HG03025 (cell line): ENCODE measurements at regions not wholly inside any gene's neighbourhood (a gene's known extent, or its start where the extent isn't known, plus 50 kb on each side); places are given as distances from the start of the nearest gene placed in this dataset.
"Not testable (repeated sequence)": the region's sequence is repeated elsewhere in the genome, so short reads cannot be mapped to it uniquely, and the experiment has no call there.

Experiments used
- ATAC-seq: cut with Tn5 transposase; IDR thresholded peaks from one replicate; pipeline ENCODE4 v1.9.1; 2021; ENCODE audit warnings: mild to moderate bottlenecking, moderate library complexity; ENCODE audit not compliant: unreplicated experiment, low FRiP score

DNA sequence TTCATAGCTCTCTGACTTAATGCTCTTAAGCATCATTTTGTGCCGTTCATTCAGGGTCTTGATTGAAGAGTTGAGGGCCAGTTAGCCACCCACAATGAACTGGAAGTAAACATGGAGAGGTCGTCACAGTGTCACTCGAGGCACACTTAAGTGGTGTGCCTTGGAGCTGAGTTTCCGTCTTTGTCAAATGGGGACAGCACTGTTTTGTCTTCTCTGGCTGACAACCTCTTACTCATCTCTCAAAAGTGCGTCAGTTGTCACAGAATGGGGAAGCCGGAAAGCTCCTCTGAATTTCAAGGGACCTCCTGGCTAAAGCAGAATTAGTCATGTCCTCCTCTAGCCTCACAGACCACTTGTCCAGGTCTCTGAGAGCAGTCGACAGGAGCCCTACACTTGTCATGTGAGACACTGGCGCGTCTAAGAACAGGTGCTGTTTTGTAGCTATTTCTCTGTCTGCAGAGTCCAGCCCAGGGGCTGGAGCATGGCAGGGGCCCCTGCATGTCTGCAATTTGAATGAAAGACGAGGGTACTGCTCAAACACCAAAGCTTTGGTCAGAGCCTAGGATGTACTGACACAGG is 231.5 kb downstream of the NPIPA7 start:
- ATAC-seq, result not testable (repeated sequence)

DNA sequence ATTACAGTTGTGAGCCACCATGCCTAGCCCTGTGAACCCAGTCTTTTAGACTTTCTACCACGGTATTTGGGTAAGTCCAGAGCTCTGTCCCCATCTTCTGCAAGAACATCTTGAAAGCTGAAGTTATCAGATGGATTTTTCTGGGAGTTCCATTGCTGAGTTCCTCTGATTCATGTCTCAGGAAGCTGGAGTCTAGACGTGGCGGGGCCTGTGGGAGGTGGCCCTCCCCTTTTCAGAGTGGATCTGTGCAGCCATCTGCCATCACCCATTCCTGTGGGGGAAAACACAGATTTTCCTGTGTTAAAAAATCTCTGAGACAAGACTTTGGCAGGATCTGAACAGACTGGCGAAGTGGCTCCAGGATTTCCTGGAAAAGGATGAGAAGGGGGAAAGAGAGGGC is 234.3 kb downstream of the NPIPA7 start:
- ATAC-seq, result not testable (repeated sequence)

DNA sequence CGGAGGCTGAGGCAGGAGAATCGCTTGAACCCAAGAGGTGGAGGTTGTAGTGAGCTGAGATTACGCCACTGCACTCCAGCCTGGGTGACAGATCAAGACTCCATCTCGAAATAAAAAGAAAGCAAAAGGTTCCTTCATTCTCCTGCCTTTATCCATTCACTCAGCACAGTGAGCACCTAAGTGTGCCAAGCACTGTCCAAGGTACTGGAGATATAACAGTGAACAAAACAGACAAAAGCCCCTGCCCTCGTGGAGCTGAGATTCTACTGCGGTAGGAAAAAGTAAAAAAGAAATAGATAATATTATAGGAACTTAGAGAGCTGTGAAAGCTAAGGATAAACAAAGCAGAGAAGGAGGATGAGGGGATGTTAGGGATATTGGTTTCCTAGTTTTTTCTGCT is 235.5 kb downstream of the NPIPA7 start:
- not testable (repeated sequence) for ATAC-seq

DNA sequence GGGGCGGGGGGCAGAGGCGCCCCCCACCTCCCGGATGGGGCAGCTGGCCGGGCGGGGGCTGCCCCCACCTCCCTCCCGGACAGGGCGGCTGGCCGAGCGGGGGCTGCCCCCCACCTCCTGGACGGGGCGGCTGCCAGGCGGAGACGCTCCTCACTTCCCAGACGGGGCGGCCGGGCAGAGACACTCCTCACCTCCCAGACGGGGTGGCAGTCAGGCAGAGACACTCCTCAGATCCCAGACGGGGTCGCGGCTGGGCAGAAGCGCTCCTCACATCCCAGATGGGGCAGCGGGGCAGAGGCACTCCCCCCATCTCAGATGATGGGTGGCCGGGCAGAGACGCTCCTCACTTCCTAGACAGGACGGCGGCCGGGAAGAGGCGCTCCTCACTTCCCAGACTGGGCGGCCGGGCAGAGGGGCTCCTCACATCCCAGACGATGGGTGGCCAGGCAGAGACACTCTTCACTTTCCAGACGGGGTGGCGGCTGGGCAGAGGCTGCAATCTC is 240.1 kb downstream of the NPIPA7 start:
- not testable (repeated sequence) for ATAC-seq

DNA sequence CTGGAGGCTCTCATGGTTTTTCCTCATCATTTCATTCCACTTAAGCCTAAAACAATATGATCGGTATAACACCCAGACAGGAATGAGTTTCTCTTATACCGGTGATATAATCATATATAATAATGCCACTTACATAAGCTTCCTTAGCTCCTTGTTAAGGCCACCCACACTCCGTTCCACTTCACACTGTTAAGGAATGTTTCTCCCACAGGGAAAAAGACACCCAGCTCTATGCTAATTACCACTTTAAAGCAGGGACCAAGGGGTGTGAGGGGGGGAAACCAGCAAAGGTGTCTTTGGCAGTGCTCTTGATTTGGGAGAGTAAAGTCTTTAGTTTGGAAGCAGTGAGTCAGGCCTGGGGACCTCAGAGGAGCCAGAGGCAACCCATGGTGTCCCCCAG is 245.4 kb downstream of the NPIPA7 start:
- ATAC-seq, result not testable (repeated sequence)

DNA sequence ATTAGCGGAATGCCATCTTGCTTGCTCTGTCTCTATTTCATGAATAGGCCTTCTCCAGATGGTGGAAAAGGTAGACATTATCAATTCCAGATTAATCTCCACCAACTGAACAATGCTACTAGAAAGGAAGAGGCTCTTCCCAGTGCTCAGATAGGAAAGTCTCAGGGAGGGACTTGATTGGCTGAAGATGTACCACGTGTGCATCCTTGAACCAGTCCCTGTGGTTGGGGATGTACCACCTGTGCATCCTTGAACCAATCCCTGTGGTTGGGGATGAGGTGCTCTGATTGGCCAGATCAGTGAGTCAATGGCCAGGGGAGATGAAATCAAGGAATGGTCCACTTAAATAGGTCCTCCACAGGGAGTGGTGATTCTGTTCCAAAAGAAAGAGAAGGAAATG is 246.2 kb downstream of the NPIPA7 start:
- not testable (repeated sequence) for ATAC-seq

DNA sequence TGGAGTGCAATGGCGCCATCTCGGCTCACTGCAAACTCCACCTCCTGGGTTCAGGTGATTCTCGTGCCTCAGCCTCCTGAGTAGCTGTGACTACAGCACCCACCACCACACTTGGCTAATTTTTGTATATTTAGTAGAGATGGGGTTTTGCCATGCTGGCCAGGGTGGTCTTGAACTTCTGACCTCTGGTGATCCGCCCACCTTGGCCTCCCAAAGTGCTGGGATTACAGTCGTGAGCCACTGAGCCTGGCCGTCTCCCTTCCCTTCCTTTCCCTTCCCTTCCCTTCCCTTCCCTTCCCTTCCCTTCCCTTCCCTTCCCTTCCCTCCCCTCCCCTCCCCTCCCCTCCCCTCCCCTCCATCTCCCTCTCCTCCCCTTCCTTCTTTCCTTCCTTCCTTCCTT is 248.9 kb downstream of the NPIPA7 start:
- ATAC-seq, result not testable (repeated sequence)

DNA sequence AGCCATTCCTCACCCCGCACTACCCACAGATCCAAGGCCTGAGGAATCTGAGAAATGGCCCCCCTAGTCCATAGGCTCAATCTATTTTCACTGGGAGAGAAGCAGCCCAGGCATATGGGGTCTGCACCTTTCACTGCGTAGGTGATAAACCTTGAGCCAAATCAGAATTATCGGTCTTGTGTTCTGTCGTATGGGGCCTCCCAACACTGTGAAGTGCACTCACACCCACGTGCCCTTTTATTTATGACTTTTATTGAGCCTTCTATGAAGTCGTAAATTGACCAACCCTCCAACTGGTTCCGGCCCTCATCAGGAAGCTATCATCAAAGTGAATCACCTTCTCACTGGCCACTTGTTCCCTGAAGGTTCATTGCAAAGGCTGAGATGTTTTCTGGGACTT is 259.3 kb downstream of the NPIPA7 start:
- not testable (repeated sequence) for ATAC-seq

DNA sequence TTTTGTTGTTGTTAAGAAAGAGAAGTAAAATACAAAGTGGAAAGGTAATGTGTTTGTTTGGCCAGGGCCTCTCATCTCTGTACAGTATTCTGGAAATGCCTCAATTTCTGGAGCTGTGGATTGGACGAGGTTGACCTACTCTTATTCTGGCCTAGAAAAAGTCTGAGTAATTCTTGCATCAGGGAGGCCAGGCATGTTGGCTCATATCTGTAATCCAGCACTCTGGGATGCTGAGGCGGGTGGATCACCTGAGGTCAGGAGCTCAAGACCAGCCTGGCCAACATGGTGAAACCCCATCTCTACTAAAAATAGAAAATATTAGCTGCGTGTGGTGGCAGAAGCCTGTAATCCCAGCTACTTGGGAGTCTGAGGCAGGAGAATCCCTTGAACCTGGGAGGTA is 259.8 kb downstream of the NPIPA7 start:
- ATAC-seq, result not testable (repeated sequence)

DNA sequence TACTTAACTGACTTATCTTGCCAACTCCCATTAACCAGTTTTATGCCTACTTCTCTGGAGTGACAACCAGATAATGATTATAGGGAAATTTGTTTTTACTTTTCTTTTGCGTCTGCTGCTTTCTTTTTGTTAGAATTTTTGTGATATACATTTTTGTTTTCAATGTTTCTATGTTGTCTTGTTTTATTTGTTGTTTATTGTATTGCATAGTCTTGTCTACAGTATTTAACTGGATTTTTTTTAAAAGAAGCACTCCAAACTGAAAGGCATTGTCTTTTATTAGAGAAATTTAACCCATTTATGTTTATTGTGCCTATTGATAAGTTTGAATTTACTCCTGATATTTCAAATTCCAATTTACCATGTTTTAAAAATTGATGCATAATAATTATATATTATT is 264.9 kb downstream of the NPIPA7 start:
- ATAC-seq, result not testable (repeated sequence)

DNA sequence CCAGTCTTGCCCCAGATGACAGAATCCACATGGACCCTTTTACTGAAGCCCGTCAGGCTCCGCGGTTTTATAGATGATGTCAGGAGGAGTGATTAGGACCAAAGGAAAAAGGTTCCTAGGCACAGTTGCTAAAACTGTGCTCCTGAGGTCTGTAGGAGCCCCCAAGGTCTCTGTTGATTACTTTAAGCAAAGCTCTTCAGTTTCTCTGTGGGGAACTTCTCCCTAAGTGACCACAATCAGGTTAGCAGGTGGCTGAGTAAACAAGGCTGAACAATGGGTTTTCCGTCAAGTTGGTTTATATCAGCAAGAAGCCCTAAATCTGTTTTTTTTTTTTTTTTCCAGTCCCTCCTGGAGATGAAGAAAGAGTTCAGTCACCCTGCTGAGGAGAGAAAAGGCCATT is 269.1 kb downstream of the NPIPA7 start:
- ATAC-seq, result not testable (repeated sequence)

DNA sequence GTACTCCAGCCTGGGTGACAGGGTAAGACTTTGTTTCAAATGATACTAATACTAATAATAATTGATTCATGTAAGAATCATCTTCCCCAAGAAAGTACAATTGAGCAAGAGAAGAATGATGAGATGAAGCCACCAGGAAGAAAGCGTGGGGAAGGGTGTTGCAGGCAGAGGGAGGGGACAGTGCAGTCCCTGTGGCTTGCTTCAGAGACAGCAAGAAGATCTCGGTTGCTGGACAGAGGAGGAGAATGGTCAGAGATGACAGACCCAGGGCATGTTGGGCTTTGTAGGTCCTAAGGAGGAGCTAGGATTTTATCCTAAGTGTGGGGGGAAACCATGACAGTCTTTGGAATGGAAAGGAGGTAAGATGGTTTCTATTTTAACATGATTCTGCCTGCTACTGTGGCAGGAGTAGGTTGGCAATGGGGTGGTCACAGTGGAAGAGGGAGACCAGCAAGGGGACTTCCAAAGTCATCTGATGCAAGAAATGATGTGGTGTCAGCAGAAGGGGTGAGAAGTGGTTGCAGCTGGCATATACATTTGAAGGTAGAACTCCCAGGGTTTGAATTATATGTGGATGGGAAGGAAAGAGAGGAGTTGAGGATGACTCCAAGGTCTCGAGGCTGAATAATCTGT is 293.4 kb downstream of the NPIPA7 start:
- not testable (repeated sequence) for ATAC-seq

DNA sequence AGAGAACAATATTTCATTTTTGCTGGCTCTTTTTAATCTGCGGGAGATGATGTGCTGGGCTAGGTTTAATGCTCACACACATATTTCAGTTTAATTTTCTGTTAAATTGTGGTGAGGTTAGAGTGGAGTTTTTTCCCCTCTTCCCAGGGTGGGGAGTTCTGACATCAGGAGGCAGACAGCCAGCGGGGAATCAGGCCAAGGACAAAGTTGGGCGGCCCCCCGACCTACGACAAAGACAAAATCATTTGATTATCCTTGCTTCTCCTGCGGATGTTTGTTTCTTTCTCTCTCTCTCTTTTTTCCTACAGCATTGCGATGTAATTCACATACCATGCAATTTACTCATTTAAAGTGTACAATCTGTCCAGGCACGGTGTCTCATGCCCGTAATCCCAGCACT is 295.9 kb downstream of the NPIPA7 start:
- ATAC-seq, result not testable (repeated sequence)

DNA sequence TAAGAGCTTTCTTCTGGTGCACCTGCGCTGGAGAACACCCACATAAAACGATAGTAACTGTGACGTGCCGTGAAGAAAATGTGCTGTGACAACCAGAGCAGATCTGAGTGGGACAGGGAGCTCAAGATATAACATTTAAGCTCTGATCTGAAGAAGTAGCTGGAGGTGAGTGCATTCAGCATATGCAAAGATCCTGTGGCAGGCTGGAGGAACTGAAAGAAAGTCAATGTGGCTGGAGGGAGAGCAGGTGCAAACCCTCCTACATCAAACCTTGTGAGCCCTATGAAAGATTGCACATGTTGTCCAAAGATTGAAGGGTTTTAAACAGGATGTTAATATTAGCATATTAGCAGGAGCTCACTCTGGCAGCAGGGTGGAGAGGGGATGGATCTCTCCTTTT is 342.9 kb downstream of the NPIPA7 start:
- ATAC-seq, result not testable (repeated sequence)

DNA sequence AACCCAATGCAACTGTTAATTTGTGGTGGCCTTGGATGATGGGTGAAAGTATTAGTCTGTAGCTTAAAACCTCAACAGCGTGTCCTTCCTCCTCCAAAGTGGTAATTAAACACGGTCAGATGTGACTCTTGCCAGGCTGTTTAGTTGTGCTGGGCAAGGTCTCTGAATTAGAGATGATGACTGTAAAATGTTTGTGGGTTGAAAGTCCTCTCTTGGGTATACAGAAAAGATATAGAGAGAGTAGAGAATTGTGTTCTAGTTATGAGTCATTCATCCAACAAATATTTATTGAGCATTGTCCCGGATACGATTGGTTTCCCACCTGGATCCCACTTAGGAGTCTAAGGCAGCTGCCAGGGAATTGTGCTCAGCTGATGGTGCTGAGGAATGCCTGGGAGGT is 343.7 kb downstream of the NPIPA7 start:
- ATAC-seq, result not testable (repeated sequence)

DNA sequence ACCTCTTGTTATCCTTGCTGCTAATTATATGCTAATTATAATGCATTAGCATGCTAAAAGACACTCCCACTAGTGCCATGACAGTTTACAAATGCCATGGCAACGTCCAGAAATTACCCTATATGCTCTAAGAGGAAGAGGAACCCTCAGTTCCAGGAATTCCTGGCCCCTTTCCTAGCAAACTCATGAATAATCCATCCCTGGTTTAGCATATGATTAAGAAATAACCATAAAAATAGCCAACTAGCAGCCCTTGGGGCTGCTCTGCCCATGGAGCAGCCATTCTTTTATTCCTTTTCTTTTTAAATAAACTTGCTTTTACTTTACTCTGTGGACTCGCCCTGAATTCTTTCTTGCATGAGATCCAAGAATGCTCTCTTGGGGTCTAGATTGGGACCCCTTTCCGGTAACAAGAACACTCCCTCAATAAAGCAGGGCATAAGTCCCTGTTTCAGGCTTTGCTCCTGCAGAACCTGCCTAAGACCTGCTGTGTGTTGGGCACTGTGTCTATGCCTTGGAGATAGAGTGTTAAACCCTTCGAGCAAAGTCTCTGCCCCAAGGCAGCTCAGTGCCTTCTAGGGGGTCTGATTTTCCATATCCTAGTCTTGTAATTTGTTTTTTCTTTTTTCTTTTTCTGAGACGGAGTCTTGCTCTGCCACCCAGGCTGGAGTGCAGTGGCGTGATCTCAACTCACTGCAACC is 345.0 kb downstream of the NPIPA7 start:
- not testable (repeated sequence) for ATAC-seq

DNA sequence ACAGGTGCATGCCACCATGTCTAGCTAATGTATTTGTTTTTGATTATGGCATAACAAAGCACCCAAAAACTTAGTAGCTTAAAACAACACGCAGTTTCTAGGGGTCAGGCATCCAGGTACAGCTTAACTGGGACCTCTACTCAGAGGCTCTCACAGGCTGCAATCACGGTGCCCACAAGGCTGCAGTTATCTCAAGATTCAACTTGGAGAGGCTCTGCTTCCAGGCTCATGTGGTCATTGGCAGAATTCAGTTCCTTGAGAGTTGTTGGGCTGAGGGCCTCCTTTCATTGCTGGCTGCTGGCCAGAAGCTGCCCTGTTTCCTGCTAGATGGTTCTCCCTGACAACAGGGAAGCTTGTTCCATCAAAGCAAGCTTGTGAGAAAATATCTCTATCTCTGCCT is 348.1 kb downstream of the NPIPA7 start:
- not testable (repeated sequence) for ATAC-seq

DNA sequence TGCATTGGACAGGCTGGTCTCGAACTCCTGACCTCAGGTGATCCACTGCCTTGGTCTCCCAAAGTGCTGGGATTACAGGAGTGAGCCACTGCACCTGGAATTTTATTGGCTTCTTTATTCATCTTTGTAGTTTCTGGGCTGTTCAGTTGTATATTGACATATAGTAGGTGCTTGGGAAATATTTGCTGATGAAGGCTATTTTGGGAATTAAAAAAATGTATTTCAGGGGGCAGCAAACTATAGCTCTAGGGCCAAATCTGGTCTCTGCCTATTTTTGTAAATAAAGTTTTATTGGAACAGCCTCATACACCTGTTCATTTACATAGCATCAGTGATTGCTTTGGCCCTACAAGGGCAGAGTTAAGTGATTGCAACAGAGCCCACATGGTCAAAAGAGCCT is 363.6 kb downstream of the NPIPA7 start:
- not testable (repeated sequence) for ATAC-seq

DNA sequence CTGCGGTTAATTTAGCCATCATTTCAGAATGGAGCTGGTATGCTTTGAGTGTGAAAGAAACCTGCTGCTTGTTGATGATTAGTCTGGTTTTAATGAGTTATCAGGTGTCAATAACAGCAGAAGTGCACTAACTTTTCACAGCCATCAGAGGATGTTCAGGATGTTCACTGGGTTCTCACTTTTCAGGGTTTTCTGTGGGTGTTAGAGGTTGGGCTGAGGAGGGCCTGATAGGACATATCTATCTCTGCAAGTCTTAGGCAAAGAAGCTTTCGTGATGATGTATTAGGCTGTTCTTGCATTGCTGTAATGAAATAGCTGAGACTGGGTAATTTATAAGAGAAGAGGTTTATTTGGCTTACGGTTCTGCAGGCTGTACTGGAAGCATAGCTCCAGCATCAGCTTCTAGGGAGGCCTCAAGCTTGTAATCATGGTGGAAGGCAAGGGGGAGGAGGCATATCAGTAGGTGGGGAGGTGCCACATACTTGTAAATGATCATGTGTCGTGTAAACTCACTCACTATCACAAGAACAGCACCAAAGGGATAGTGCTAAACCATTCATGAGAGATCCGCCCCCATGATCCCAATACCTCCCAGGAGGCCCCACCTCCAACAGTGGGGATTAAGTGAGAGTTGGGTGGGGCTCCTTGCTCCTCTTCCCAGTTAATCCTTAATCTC is 376.2 kb downstream of the NPIPA7 start:
- not testable (repeated sequence) for ATAC-seq

DNA sequence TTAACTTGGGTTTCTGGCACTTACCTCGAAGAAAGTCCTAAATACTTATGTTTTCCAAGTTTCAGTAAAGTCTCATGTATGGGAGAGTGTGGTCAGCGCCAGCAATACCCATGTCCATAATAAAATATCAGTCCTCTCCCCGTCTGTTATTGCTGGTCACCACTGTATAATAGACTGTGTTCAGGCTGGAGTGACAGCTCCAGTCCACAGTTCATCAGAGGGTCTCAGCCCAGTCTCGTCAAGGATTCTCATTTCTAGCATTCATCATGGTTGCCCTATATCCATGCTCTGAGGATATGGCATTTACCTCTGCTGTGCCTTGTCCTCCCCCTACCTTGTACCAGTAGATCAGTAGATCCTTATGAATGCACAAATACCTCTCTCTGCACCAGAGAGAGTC is 384.5 kb downstream of the NPIPA7 start:
- no peak for ATAC-seq

DNA sequence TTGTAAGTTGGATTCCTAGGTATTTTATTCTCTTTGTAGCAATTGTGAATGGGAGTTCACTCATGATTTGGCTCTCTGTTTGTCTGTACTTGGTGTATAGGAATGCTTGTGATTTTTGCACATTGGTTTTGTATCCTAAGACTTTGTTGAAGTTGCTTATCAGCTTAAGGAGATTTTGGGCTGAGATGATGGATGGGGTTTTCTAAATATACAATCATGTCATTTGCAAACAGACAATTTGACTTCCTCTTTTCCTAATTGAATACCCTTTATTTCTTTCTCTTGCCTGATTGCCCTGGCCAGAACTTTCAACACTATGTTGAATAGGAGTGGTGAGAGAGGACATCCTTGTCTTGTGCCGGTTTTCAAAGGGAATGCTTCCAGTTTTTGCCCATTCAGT is 391.8 kb downstream of the NPIPA7 start:
- not testable (repeated sequence) for ATAC-seq
